H7 (cell line): ENCODE measurements at regions not wholly inside any gene's neighbourhood (a gene's known extent, or its start where the extent isn't known, plus 50 kb on each side); places are given as distances from the start of the nearest gene placed in this dataset.

ENCODE experiments used
- DNase-seq: peaks from one replicate; pipeline ENCODE4 v3.0.0; 2012
- H3K27me3 ChIP-seq: 2 replicates; pipeline ENCODE4 v1.6.0; 2011; ENCODE audit warnings: mild to moderate bottlenecking, low read length; ENCODE audit not compliant: control insufficient read depth, insufficient read depth
- H3K36me3 ChIP-seq: replicated peaks from 2 replicates; pipeline ENCODE4 v1.5.1; 2011; ENCODE audit warnings: low read length; ENCODE audit not compliant: control insufficient read depth, insufficient read depth
- H3K4me3 ChIP-seq: 2 replicates; pipeline ENCODE4 v1.5.1; 2011; ENCODE audit warnings: low read depth, mild to moderate bottlenecking, control low read depth, low read length, moderate library complexity; ENCODE audit not compliant: insufficient read depth

DNA sequence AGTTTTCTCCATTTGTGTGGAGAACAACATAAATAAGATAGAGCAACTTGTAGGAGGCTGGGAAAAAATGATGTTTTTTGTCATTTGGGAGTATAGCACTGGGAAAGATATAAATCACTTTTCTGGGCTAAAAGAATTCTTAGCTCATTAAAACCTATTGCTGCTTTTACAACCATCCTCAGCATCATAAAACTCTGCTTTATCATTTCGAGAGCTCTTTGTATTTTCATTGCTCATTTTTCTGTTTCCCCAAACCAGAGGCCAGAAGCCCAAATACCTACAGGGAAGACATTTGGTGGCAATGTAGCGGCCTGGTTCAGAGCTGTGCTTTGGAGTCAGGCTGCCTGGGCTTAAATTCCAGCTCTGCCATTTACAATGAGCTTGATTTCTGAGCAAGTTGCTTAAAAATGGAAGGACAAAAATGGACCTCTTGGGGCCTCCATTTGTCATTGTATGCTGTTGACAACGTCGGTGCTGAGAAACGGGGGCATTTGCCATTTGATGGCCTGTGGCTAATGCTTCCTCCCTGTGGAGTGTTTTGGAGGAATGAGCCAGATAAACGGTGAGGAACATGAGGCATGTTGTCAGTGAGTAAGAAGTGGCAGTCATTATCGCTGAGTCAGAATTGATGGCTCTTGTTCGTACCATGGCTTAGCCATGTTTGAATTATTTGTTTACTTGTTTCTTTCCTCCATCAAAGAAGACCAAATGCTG lies 260.0 kb downstream of the EBLN2 start:
- no peaks in the 10 kb centered on the region for H3K27me3 ChIP-seq
- no peak for DNase-seq
- no peaks in the 10 kb centered on the region for H3K36me3 ChIP-seq
- no peak overlapping the region for H3K4me3 ChIP-seq

DNA sequence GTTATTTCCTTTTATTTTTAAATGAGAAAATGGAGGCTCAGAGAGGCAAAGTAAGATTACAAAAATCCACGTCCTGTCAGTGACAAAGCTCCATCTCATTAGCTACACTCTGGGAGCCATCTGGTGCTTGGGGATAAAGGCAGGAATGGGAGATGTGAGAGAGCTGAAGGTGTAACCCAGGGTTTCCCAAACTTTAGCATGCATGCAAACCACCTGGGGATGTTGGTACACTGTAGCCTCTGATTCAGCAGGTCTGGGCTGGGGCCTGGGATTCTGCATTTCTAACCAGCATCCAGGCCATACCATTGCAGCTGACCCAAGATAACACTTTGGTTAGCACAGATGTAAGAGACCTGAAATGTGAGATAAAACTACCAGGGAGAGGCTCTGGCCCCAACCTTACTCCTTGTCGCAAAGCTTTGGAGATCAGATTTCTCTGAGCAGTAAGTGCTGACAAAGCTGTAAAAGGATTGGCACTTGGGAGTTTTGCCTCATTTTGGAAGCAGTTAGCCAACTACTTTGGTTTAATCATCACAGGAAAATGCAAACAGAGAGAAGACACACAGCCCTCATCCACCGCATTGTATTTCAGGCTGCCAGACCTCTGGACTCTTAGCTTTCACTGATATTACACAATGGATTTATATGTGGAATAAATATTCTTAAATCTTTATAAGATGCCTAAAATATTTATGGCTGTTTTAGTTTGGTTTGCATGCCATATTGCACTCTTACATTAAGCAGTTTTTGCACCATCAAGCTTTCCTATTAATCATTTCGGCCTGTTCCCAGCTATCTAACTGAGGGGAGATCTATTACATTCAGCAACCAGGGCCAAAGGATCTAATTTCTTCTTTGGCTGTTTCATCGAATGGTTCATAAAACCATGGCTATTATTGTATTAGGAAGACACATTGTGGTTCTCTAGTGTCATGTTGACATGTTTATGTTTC lies 263.0 kb downstream of the EBLN2 start:
- H3K27me3 ChIP-seq = no peaks in the 10 kb centered on the region
- H3K4me3 ChIP-seq = no peak overlapping the region
- DNase-seq = no peak
- H3K36me3 ChIP-seq = no peaks in the 10 kb centered on the region

DNA sequence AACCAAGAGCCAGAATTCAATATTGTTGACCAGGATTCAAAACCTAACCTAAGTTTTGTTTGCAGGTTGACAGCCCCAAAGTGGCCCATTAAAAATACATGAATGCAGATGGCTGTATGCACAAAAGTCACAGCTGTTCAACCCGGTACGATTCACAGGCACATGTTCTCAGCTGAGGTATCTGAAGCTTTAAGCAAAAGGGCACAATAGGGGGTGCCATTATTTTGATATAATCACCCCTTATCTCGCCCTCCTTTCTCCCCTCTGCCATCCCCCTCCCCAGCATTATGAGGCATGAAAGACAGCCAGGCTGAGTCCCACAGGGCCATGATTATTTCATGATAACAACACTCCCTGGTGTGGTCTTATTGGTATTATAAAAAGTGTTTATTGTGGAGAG lies 264.9 kb downstream of the EBLN2 start:
- no peak for DNase-seq
- H3K27me3 ChIP-seq = no peaks in the 10 kb centered on the region
- no peak overlapping the region for H3K4me3 ChIP-seq
- H3K36me3 ChIP-seq = no peaks in the 10 kb centered on the region

DNA sequence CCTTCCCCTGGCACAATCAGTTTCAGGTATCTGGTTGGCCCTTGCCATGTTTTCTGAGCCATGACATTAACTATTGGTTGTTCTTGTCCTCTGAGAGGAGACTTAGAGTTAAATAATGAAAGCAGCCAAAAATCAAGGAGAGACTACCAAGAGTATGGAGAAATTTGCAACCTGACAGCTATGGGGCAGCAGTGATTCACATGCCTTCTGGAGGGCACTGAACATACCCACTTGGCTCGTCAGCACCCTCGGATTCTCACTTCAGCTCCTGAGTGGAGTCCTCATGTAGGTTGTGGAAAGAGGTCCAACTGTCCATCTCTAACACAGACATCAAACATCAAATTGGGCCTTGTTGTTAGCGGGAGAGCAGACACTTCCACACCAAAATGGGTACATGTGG lies 265.6 kb downstream of the EBLN2 start:
- no peak overlapping the region for H3K4me3 ChIP-seq
- no peaks in the 10 kb centered on the region for H3K36me3 ChIP-seq
- H3K27me3 ChIP-seq = no peaks in the 10 kb centered on the region
- DNase-seq = no peak
